HL-60 (cell line): ENCODE measurements at regions not wholly inside any gene's neighbourhood (a gene's known extent, or its start where the extent isn't known, plus 50 kb on each side); places are given as distances from the start of the nearest gene placed in this dataset.

Source experiments
- DNase-seq, 2 experiments: peaks; one replicate each; pipeline ENCODE4 v3.0.0-alpha.2; 2010 to 2020; ENCODE audit warnings: low read depth in 1 of 2, low spot score in 1 of 2
- H3K27ac ChIP-seq: fragments of 250-450 bp; sonication (Bioruptor Pico); replicated peaks from 2 replicates; pipeline ENCODE4 v1.5.1; 2020; ENCODE audit warnings: mild to moderate bottlenecking, moderate library complexity
- H3K27me3 ChIP-seq: fragments of 250-450 bp; sonication (Bioruptor Pico); 2 replicates; pipeline ENCODE4 v1.5.1; 2021; ENCODE audit warnings: mild to moderate bottlenecking, moderate library complexity; ENCODE audit not compliant: insufficient read depth, poor library complexity, severe bottlenecking
- H3K4me3 ChIP-seq: replicated peaks from 2 replicates; pipeline ENCODE4 v1.5.1; 2011; ENCODE audit warnings: mild to moderate bottlenecking, control low read depth, low read length; ENCODE audit not compliant: insufficient read depth
- GABPA ChIP-seq: IDR thresholded peaks from 2 replicates; pipeline ENCODE4 v1.6.1; 2012; ENCODE audit warnings: low read depth
- POLR2AphosphoS5 ChIP-seq: IDR thresholded peaks from 2 replicates; pipeline ENCODE4 v1.6.1; 2012; ENCODE audit warnings: low read depth
- SPI1 ChIP-seq: IDR thresholded peaks from 2 replicates; pipeline ENCODE4 v1.6.1; 2012; ENCODE audit warnings: low read depth, mild to moderate bottlenecking, borderline replicate concordance
- TF ChIP-seq, protein P1 (sequence below): IDR thresholded peaks from one replicate; pipeline ENCODE4 v1.5.1; 2011; ENCODE audit warnings: low read length, control low read depth, inconsistent platforms; ENCODE audit not compliant: insufficient read depth
- TF ChIP-seq, protein P2 (sequence below): IDR thresholded peaks from 2 replicates; pipeline ENCODE4 v1.6.1; 2012; ENCODE audit warnings: low read depth; ENCODE audit not compliant: insufficient replicate concordance

DNA sequence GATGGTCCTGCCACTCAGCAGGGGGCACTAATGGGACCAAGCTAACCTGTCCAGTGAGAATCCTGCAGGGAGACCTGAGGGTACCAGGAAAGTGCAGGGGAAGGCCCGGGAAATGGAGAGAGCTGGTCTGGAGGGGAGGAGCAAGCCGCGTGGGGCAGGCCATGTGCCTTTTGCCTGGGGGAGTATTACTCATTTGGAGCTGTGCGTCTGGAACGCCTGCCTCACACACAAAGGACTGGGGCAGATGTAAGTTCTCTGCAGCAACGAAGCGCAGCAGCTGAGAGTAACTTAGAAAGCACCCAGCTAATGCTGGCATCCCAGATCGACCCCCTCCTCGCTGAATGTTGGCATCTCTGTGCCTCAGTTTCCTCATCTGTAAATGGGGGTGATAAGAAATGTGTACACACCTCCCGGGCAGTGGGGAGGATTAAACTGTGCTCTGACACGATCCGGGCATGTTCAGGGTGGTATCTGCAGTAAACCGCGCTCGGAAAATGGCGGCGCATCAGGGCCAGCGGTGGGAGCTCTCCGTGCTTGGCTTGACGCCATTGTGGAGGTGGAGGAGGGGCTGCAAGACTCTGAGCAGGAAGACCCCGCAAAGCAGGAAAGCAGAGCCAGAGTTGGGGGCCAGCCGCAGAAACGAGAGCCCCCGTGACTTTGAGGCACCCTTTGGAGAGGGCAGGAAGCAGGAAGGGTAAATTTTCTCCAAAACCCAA is 212.5 kb downstream of the NPHP4 start:
- no peak for DNase-seq
- TF ChIP-seq GABPA (no peak), POLR2AphosphoS5 (no peak), SPI1 (no peak)
- TF ChIP-seq, protein P1, sequence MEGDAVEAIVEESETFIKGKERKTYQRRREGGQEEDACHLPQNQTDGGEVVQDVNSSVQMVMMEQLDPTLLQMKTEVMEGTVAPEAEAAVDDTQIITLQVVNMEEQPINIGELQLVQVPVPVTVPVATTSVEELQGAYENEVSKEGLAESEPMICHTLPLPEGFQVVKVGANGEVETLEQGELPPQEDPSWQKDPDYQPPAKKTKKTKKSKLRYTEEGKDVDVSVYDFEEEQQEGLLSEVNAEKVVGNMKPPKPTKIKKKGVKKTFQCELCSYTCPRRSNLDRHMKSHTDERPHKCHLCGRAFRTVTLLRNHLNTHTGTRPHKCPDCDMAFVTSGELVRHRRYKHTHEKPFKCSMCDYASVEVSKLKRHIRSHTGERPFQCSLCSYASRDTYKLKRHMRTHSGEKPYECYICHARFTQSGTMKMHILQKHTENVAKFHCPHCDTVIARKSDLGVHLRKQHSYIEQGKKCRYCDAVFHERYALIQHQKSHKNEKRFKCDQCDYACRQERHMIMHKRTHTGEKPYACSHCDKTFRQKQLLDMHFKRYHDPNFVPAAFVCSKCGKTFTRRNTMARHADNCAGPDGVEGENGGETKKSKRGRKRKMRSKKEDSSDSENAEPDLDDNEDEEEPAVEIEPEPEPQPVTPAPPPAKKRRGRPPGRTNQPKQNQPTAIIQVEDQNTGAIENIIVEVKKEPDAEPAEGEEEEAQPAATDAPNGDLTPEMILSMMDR = no peak
- TF ChIP-seq, protein P2, sequence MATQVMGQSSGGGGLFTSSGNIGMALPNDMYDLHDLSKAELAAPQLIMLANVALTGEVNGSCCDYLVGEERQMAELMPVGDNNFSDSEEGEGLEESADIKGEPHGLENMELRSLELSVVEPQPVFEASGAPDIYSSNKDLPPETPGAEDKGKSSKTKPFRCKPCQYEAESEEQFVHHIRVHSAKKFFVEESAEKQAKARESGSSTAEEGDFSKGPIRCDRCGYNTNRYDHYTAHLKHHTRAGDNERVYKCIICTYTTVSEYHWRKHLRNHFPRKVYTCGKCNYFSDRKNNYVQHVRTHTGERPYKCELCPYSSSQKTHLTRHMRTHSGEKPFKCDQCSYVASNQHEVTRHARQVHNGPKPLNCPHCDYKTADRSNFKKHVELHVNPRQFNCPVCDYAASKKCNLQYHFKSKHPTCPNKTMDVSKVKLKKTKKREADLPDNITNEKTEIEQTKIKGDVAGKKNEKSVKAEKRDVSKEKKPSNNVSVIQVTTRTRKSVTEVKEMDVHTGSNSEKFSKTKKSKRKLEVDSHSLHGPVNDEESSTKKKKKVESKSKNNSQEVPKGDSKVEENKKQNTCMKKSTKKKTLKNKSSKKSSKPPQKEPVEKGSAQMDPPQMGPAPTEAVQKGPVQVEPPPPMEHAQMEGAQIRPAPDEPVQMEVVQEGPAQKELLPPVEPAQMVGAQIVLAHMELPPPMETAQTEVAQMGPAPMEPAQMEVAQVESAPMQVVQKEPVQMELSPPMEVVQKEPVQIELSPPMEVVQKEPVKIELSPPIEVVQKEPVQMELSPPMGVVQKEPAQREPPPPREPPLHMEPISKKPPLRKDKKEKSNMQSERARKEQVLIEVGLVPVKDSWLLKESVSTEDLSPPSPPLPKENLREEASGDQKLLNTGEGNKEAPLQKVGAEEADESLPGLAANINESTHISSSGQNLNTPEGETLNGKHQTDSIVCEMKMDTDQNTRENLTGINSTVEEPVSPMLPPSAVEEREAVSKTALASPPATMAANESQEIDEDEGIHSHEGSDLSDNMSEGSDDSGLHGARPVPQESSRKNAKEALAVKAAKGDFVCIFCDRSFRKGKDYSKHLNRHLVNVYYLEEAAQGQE = no peak
- Histone ChIP-seq H3K27ac (no peak overlapping the region), H3K27me3 (no peaks in the 10 kb centered on the region), H3K4me3 (no peak overlapping the region)

DNA sequence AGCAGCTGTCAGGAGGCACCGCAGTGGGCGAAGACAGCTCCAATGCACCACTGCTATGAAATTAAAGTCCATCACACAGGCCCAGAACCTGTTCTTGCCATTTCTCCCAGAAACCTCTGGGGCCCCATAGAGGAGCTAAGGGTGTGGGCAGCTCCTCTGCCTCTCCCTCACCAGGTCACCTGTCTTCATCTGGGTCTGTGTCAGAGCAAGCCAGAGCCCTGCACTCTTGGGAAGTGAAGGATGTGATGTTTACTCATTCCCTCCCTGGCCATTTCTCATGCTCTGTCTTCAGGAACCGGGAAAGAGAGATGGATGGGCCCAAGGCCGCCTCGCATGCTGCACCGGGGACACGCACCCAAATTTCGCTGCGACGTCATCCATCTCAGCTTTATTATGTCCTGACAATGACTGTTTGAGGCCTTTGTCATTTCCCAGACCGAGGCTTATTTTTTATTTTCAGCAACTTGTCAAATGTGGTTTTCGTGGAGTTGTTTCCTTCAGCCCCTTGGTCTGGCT is 216.1 kb downstream of the NPHP4 start:
- Histone ChIP-seq H3K27me3 (no peaks in the 10 kb centered on the region), H3K27ac (no peak overlapping the region), H3K4me3 (no peak overlapping the region)
- TF ChIP-seq, protein P1 = no peak
- TF ChIP-seq POLR2AphosphoS5 (no peak), SPI1 (no peak), GABPA (no peak)
- TF ChIP-seq, protein P2 = no peak
- no peak for DNase-seq

DNA sequence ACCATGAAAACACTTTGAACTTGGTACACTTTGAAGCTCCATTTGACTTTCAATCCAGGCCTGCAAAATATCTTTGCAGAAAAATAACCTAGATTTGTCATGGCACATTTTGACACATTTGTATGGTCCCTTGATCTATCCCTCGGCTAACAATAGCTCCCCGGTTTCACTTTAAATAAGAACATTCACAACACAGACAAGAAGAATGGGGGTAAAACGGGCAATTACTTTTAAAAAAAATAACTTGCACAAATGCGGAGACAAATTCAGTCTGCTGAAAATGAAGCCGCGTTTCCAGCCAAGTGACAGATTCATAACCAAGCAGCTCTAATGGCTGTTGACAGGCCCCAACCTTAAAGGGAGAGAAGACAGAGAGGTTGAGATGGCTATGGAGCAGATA is 218.2 kb downstream of the NPHP4 start:
- Histone ChIP-seq H3K27me3 (no peaks in the 10 kb centered on the region), H3K4me3 (no peak overlapping the region), H3K27ac (no peak overlapping the region)
- no peak for DNase-seq
- TF ChIP-seq, protein P2 = no peak
- TF ChIP-seq GABPA = no peak
- TF ChIP-seq, protein P1 = no peak
- no peak for TF ChIP-seq POLR2AphosphoS5
- TF ChIP-seq SPI1 = no peak
